Endothelial cell of umbilical vein (primary cell): ENCODE measurements at regions not wholly inside any gene's neighbourhood (a gene's known extent, or its start where the extent isn't known, plus 50 kb on each side); places are given as distances from the start of the nearest gene placed in this dataset.

Source experiments
- BruUV-seq: library from RNA; stranded (reverse); fragments of 400-500 nt; replicated peaks from 2 replicates; lab custom pipeline; 2021; lab: Mats Ljungman, UMichigan
- CTCF ChIA-PET: fragments of 300-600, 350-600 bp; sonication (Branson Sonifier 250); formaldehyde crosslinking; loops from one replicate; lab custom pipeline; 2021; ENCODE audit warnings: antibody characterized with exemption, inconsistent platforms; lab: Charles Lee
- POLR2A ChIA-PET: fragments of 300-600, 350-600 bp; sonication (Branson Sonifier 250); formaldehyde crosslinking; loops from one replicate; lab custom pipeline; 2021; ENCODE audit warnings: antibody characterized with exemption, inconsistent platforms; lab: Charles Lee
- DNase-seq: peaks from one replicate; pipeline ENCODE4 v3.0.0-alpha.2; 2011; ENCODE audit warnings: low read depth, low spot score
- FAIRE-seq: peaks from 2 replicates; lab custom pipeline; 2011; peaks lifted over from hg19 to GRCh38; lab: Jason Lieb, UNC
- H2AFZ ChIP-seq: 2 replicates; pipeline ENCODE4 v1.6.0; 2012; ENCODE audit warnings: low read depth, low read length, control low read depth, inconsistent platforms
- H3K27ac ChIP-seq: 2 replicates; pipeline ENCODE4 v1.5.1; 2011; ENCODE audit warnings: low read depth, mild to moderate bottlenecking, control low read depth, low read length, moderate library complexity; ENCODE audit not compliant: insufficient read depth
- H3K27me3 ChIP-seq, 2 experiments: 2 replicates each; pipeline versions ENCODE4 v1.6.0 to v1.6.1; 2011; ENCODE audit warnings: low read length in 2 of 2, mixed read lengths in 1 of 2; ENCODE audit not compliant: control insufficient read depth in 2 of 2, insufficient read depth in 2 of 2
- H3K36me3 ChIP-seq, 2 experiments: 2 replicates in 1 of 2; 3 replicates in 1 of 2; pipeline ENCODE4 v1.5.1; 2011; ENCODE audit warnings: low read length in 2 of 2, mild to moderate bottlenecking in 1 of 2, moderate library complexity in 1 of 2; ENCODE audit not compliant: control insufficient read depth in 2 of 2, insufficient read depth in 2 of 2; ENCODE audit errors: extremely low read depth in 1 of 2
- H3K4me1 ChIP-seq: 3 replicates; pipeline ENCODE4 v1.5.1; 2011; ENCODE audit warnings: mild to moderate bottlenecking, low read length; ENCODE audit not compliant: control insufficient read depth, insufficient read depth; ENCODE audit errors: extremely low read depth
- H3K4me2 ChIP-seq: 2 replicates; pipeline ENCODE4 v1.6.1; 2011; ENCODE audit warnings: low read length, control low read depth, mixed read lengths; ENCODE audit not compliant: insufficient read depth
- H3K4me3 ChIP-seq, 3 experiments: fragments of 200-600 bp in 1 of 3; sonication (generic), shearing (Covaris generic) in 1 of 3; replicated peaks in 1 of 3; 2 replicates each; pipeline ENCODE4 v1.5.1; 2011 to 2016; ENCODE audit warnings: control low read depth in 3 of 3, low read length in 3 of 3, mild to moderate bottlenecking in 2 of 3, inconsistent platforms in 1 of 3, low read depth in 1 of 3, moderate library complexity in 1 of 3; ENCODE audit not compliant: insufficient read depth in 1 of 3
- H3K79me2 ChIP-seq: 2 replicates; pipeline ENCODE4 v1.6.0; 2012; ENCODE audit warnings: low read length, inconsistent platforms; ENCODE audit not compliant: control insufficient read depth, insufficient read depth
- H3K9ac ChIP-seq: replicated peaks from 2 replicates; pipeline ENCODE3; 2011; ENCODE audit warnings: low read length, control low read depth; ENCODE audit not compliant: insufficient read depth; ENCODE audit errors: extremely low read depth
- H3K9me1 ChIP-seq: replicated peaks from 3 replicates; pipeline ENCODE4 v1.6.0; 2011; ENCODE audit warnings: mild to moderate bottlenecking, low read length; ENCODE audit not compliant: control insufficient read depth, insufficient read depth; ENCODE audit errors: extremely low read depth
- H3K9me3 ChIP-seq: replicated peaks from 2 replicates; pipeline ENCODE4 v1.5.1; 2012; ENCODE audit warnings: low read length, inconsistent platforms; ENCODE audit not compliant: control insufficient read depth, insufficient read depth
- H4K20me1 ChIP-seq: replicated peaks from 2 replicates; pipeline ENCODE3; 2011; ENCODE audit warnings: mild to moderate bottlenecking, low read length; ENCODE audit not compliant: control insufficient read depth, insufficient read depth; ENCODE audit errors: extremely low read depth
- EZH2 ChIP-seq: IDR thresholded peaks from 2 replicates; pipeline ENCODE4 v1.6.1; 2012; ENCODE audit warnings: borderline replicate concordance, low read depth, mild to moderate bottlenecking, moderate library complexity, low read length, inconsistent platforms; ENCODE audit not compliant: severe bottlenecking
- FOS ChIP-seq: IDR thresholded peaks from 2 replicates; pipeline ENCODE4 v1.6.1; 2011; ENCODE audit warnings: mild to moderate bottlenecking, low read length, moderate library complexity, borderline replicate concordance; ENCODE audit not compliant: insufficient read depth
- GATA2 ChIP-seq: IDR thresholded peaks from 2 replicates; pipeline ENCODE4 v1.7.0; 2011; ENCODE audit warnings: low read depth, mild to moderate bottlenecking, moderate library complexity, mixed read lengths, low read length; ENCODE audit not compliant: insufficient read length, insufficient read depth
- JUN ChIP-seq: IDR thresholded peaks from 2 replicates; pipeline ENCODE4 v1.6.1; 2011; ENCODE audit warnings: borderline replicate concordance, low read depth; ENCODE audit not compliant: insufficient read length, insufficient read depth
- MAX ChIP-seq: IDR thresholded peaks from 2 replicates; pipeline ENCODE4 v1.6.1; 2011; ENCODE audit not compliant: insufficient read depth, insufficient read length
- MYC ChIP-seq: IDR thresholded peaks from one replicate; pipeline ENCODE4 v1.6.1; 2011; ENCODE audit warnings: mild to moderate bottlenecking, low read depth, low read length
- POLR2A ChIP-seq: IDR thresholded peaks from 2 replicates; pipeline ENCODE4 v1.6.1; 2012; ENCODE audit warnings: low read depth, mild to moderate bottlenecking, control low read depth, low read length
- POLR2AphosphoS5 ChIP-seq: IDR thresholded peaks from 2 replicates; pipeline ENCODE4 v1.6.1; 2012; ENCODE audit warnings: low read depth, mild to moderate bottlenecking, control low read depth, low read length, moderate library complexity; ENCODE audit not compliant: insufficient read depth
- dilution Hi-C: fragments of 300-500 bp; cut with MboI; formaldehyde crosslinking; loops from one replicate; pipeline ENCODE4 v1.15.0; 2019; ENCODE audit warnings: low sequenced_read_pairs; ENCODE audit not compliant: extremely low pct_ligation_motif_present
- intact Hi-C: fragments of 100-400 bp; cut with micrococcal nuclease; formaldehyde crosslinking; loops from one replicate; pipeline ENCODE4 v1.10.0; 2022
- TF ChIP-seq, protein P1 (sequence below), 2 donors: IDR thresholded peaks; 1 replicate in 1 of 2; 2 replicates in 1 of 2; pipeline ENCODE4 v1.5.1; 2011; ENCODE audit warnings: low read length in 2 of 2, mild to moderate bottlenecking in 2 of 2, moderate library complexity in 2 of 2, control low read depth in 1 of 2, inconsistent platforms in 1 of 2, low read depth in 1 of 2; ENCODE audit not compliant: insufficient read depth in 1 of 2; ENCODE audit errors: extremely low read depth in 1 of 2

DNA sequence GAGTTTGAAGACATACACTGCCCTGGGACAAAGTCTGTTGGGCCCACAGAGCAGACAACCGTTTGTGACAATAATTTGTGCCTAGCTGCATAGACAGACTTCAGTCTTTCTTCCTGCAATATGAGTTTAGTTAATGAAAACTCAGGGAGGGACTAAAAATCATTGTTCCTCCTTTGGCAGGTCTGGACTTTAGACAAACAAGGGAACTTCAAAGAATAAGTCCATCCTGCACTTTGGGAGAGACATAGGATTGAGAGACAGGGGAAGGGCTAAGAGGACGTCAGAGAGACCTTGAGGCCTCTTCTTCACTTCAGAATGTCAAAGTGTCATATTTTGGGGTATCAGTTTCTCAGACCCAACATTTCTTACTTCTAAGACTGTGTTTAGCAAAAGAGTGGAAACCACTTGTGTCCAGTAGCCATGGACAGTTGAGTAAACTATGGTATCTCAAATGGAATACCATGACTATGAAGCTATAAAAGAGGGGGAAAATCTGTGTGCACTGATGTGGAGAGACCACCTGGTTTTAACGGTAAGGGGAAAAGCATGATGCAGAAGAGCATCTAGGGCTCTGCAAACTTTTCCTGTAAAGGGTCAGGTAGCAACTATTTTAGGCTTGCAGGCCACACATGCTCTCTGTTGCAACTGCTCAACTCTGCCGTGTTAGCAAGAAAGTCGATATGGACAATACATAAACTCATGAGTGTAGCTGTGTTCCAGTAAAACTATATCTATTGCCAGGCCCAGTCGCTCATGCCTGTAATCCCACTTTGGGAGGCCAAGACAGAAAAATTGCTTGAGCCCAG is 217.8 kb upstream of the SH3BP4 start:
- FAIRE-seq = no peak
- Histone ChIP-seq H3K4me3 (no peak overlapping the region), H3K4me1 (no peaks in the 10 kb centered on the region), H3K27ac (no peak overlapping the region), H4K20me1 (no peaks in the 10 kb centered on the region), H3K9ac (no peak overlapping the region), H2AFZ (no peak overlapping the region), H3K27me3 (peaks cover 3 to 9% of the 10 kb centered on the region in 2 experiments), H3K36me3 (no peaks in the 10 kb centered on the region), H3K4me2 (no peak overlapping the region), H3K9me1 (no peaks in the 10 kb centered on the region), H3K9me3 (no peaks in the 10 kb centered on the region), H3K79me2 (no peaks in the 10 kb centered on the region)
- DNase-seq = no peak
- dilution Hi-C loops (no loop called here), intact Hi-C loops (no loop called here)
- POLR2A ChIA-PET = no interaction called here
- TF ChIP-seq FOS (no peak), POLR2A (no peak)
- CTCF ChIA-PET = interaction anchor here (2.0 kb wide), 1 partner anchor 123 kb away, joined by 6 read pairs; no protein-coding TSS in a partner anchor
- no TSS peak for BruUV-seq

DNA sequence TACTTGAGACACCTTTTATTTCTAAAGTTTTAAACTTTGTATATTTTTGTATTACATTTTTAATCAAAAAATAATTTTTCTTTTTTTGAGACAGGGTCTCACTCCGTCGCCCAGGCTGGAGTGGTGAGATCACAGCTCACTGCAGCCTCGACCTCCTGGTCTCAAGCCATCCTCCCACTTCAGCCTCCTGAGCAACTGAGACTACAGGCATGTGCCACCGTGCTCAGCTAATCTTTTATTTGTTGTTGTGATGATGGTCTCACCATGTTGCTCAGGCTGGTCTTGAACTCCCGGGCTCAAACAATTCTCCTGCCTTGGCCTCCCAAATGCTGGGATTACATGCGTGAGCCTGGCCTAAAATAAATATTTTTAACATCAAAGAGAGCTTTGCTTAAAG is 218.7 kb upstream of the SH3BP4 start:
- Histone ChIP-seq H4K20me1 (no peaks in the 10 kb centered on the region), H3K27me3 (peaks cover 3 to 9% of the 10 kb centered on the region in 2 experiments), H2AFZ (no peak overlapping the region), H3K4me3 (no peak overlapping the region), H3K9me3 (no peaks in the 10 kb centered on the region), H3K79me2 (no peaks in the 10 kb centered on the region), H3K9me1 (no peaks in the 10 kb centered on the region), H3K4me1 (no peaks in the 10 kb centered on the region), H3K36me3 (no peaks in the 10 kb centered on the region), H3K27ac (no peak overlapping the region), H3K4me2 (no peak overlapping the region), H3K9ac (no peak overlapping the region)
- ChIA-PET POLR2A (no interaction called here), CTCF (interaction anchor here (1.2 to 2.0 kb wide), 2 partner anchors 122 to 374 kb away, joined by 5 to 6 read pairs; no protein-coding TSS in a partner anchor)
- TF ChIP-seq MYC (no peak), MAX (no peak), FOS (no peak), GATA2 (no peak), EZH2 (no peak), POLR2A (no peak), JUN (no peak), POLR2AphosphoS5 (no peak)
- TF ChIP-seq, protein P1, sequence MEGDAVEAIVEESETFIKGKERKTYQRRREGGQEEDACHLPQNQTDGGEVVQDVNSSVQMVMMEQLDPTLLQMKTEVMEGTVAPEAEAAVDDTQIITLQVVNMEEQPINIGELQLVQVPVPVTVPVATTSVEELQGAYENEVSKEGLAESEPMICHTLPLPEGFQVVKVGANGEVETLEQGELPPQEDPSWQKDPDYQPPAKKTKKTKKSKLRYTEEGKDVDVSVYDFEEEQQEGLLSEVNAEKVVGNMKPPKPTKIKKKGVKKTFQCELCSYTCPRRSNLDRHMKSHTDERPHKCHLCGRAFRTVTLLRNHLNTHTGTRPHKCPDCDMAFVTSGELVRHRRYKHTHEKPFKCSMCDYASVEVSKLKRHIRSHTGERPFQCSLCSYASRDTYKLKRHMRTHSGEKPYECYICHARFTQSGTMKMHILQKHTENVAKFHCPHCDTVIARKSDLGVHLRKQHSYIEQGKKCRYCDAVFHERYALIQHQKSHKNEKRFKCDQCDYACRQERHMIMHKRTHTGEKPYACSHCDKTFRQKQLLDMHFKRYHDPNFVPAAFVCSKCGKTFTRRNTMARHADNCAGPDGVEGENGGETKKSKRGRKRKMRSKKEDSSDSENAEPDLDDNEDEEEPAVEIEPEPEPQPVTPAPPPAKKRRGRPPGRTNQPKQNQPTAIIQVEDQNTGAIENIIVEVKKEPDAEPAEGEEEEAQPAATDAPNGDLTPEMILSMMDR (IDR thresholded peaks at IDR 0.05; ENCODE audit: extremely low read depth in 1 of 2, insufficient read depth in 1 of 2, low read depth in 1 of 2, low read length in 2 of 2) = no peak
- DNase-seq = no peak
- intact Hi-C loops (no loop called here), dilution Hi-C loops (no loop called here)
- no TSS peak for BruUV-seq
- FAIRE-seq = no peak
